NB4 (cell line): ENCODE measurements at regions not wholly inside any gene's neighbourhood (a gene's known extent, or its start where the extent isn't known, plus 50 kb on each side); places are given as distances from the start of the nearest gene placed in this dataset.
"Not testable (repeated sequence)": the region's sequence is repeated elsewhere in the genome, so short reads cannot be mapped to it uniquely, and the experiment has no call there.

ENCODE experiments used
- DNase-seq: peaks from one replicate; pipeline ENCODE4 v3.0.0; 2010; ENCODE audit warnings: low read depth
- H3K4me3 ChIP-seq: one replicate; pipeline ENCODE4 v1.5.1; 2011; ENCODE audit warnings: mild to moderate bottlenecking, low read depth, low read length, moderate library complexity
- MYC ChIP-seq: IDR thresholded peaks from 2 replicates; pipeline ENCODE4 v1.6.1; 2011; ENCODE audit warnings: low read depth, low read length
- POLR2A ChIP-seq: IDR thresholded peaks from 2 replicates; pipeline ENCODE4 v1.6.1; 2011; ENCODE audit warnings: mild to moderate bottlenecking; ENCODE audit not compliant: insufficient read length; ENCODE audit errors: extremely low read depth
- TF ChIP-seq, protein P1 (sequence below): IDR thresholded peaks from one replicate; pipeline ENCODE4 v1.5.1; 2012; ENCODE audit warnings: low read depth, low read length
- TF ChIP-seq, protein P2 (sequence below): IDR thresholded peaks from 2 replicates; pipeline ENCODE4 v1.6.1; 2011; ENCODE audit warnings: low read depth, low read length

DNA sequence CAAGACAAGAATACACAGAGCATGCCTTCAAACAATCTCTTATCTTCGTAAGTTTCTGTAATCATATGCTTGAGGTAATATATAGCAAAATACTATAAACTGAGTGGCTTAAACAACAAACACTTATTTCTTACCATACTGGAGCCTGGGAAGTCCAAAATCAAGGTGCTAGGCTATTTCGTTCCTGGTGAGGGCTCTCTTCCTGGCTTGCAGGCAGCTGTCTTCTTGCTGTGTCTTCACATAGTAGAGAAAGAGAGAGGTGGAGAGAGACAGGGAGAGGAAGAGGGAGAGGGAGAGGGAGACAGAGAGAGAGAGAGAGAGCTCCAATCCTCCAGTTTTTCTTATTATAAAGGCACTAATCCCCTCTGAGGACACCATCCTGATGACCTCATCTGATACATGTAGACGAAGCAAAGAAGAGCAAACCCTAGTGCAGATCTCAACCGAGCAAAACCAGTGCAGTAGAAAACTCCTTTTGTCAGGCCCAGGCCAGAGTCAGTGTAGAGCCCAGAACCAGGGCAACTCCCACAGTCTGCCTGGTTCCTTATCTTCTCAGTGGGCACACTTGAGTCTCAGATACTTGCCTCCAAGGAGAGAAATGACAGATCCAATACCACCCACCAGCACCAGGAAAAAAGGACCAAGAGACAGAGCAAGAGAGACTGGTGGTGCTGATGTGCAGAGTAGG lies 297.1 kb upstream of the NCAM1 start:
- TF ChIP-seq, protein P1, sequence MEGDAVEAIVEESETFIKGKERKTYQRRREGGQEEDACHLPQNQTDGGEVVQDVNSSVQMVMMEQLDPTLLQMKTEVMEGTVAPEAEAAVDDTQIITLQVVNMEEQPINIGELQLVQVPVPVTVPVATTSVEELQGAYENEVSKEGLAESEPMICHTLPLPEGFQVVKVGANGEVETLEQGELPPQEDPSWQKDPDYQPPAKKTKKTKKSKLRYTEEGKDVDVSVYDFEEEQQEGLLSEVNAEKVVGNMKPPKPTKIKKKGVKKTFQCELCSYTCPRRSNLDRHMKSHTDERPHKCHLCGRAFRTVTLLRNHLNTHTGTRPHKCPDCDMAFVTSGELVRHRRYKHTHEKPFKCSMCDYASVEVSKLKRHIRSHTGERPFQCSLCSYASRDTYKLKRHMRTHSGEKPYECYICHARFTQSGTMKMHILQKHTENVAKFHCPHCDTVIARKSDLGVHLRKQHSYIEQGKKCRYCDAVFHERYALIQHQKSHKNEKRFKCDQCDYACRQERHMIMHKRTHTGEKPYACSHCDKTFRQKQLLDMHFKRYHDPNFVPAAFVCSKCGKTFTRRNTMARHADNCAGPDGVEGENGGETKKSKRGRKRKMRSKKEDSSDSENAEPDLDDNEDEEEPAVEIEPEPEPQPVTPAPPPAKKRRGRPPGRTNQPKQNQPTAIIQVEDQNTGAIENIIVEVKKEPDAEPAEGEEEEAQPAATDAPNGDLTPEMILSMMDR, result no peak
- TF ChIP-seq, protein P2, sequence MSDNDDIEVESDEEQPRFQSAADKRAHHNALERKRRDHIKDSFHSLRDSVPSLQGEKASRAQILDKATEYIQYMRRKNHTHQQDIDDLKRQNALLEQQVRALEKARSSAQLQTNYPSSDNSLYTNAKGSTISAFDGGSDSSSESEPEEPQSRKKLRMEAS, result no peak
- TF ChIP-seq POLR2A, result no peak
- TF ChIP-seq MYC, result no peak
- DNase-seq, result no peak
- no peak overlapping the region for H3K4me3 ChIP-seq

DNA sequence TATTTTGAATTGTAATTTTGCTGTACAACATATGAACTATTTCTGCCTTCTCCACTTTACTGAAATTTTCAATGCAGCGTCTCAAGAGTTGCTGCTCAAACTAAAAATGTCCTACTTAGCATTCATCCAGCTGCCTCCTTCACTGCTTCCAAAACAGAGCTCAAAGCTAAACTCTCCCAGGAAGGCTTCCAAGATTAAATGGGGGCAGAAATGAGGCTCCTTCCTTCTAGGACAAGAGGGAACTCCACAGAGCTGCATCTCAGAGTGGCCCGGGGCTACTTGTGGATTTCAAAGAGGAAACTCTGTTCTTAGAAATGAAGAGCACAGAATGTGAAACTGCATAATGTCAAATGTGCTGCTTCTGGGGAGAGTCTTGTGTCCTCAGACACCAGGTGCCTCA lies 295.9 kb upstream of the NCAM1 start:
- no peak overlapping the region for H3K4me3 ChIP-seq
- TF ChIP-seq POLR2A (no peak), MYC (no peak)
- TF ChIP-seq, protein P2, result no peak
- TF ChIP-seq, protein P1, result no peak
- no peak for DNase-seq

DNA sequence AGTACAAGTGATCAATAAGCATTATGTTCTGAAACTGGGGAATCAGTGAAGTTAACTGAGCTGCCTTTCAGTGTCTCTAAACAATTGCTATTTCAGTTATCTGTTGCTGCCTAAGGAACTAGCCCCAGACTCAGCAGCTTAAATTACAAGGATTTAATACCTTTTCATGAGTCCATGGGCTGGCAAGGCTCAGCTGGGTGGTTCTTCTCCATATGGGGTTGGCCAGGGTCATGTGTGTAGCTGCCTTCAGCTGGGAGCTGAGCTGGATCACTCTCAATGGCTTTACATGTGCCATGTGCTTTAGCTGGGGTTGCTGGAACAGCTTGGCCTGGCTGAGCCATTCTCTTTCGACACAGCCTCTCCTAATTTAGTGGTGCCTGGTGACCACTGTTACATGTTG lies 295.0 kb upstream of the NCAM1 start:
- DNase-seq, result no peak
- TF ChIP-seq, protein P1, result no peak
- TF ChIP-seq MYC (no peak), POLR2A (no peak)
- TF ChIP-seq, protein P2, result no peak

DNA sequence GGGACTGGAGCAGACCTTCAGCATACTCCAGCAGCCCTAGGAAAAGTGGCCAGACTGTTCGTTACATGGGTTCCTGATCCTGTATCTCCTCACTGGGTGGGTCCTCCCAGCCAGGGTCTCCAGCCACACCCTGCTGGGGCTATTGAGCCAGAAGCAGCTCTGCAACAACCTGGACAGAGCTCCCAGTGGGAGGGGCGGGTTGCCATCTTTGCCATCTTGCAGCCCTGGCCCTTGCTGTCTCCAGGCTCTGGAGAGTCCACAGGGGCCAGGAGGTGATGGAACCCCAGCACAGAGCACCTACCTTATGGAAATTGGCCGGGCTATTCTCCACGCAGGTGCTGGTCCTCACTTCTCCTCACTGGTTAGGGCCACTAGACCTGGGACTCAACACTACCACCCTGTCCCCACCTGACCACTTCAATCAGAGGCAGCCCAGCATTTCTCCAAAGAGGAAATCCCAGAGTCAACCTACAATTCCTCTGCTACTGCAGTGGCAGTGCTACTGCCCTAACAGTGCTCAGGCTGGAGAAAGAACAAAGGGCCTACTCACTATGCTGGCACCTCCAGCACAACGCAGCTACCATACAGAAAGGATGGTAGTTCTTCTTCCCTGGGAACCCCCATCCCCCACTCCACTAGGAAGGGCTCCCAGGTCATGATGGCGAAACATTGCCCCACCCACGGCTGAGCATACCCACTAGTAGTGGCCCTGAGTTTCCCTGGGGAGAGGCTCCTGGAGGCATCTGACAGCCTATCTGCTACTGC lies 290.2 kb upstream of the NCAM1 start:
- no peak for DNase-seq
- H3K4me3 ChIP-seq, result no peak overlapping the region
- TF ChIP-seq POLR2A (no peak), MYC (no peak)
- TF ChIP-seq, protein P2, result no peak
- TF ChIP-seq, protein P1, result no peak

More for the DNA sequence above, 295.0 kb upstream of the NCAM1 start:
- H3K4me3 ChIP-seq, result no peak overlapping the region

DNA sequence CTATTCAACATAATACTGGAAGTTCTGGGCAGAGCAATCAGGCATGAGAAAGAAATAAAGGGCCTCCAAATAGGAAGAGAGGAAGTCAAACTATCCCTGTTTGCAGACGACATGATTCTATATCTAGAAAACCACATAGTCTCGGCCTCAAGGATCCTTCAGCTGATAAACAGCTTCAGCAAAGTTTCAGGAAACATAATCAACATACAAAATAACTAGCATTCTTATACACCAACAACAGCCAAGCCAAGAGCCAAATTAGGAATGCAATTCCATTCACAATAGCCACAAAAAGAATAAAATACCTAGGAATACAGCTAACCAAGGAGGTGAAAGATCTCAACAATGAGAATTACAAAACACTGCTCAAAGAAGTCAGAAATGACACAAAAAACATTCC lies 287.8 kb upstream of the NCAM1 start:
- H3K4me3 ChIP-seq, DNase-seq: not testable (repeated sequence)

DNA sequence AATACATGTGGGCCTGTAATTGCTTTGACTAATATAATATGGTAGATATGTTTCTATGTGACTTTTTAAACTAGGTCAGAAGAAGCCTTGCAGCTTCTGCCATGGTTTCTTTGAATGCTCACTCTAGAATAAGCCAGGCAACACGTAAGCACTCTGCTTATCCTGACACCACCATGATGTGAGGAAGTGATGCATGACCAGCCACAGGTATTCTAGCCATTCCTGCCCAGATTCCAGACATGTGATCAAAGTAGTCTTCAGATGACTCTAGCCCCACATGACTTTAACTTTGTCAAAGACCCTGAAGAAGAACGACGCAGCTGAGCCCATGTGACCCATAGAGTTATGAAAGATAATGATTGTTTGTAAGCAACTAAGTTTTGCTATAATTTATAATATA lies 276.1 kb upstream of the NCAM1 start:
- no peak for DNase-seq
- TF ChIP-seq, protein P1, result no peak
- TF ChIP-seq, protein P2, result no peak
- TF ChIP-seq MYC (no peak), POLR2A (no peak)
- H3K4me3 ChIP-seq, result no peak overlapping the region
